Pancreas (tissue), 10 donors: ENCODE measurements at regions not wholly inside any gene's neighbourhood (a gene's known extent, or its start where the extent isn't known, plus 50 kb on each side); places are given as distances from the start of the nearest gene placed in this dataset.

Experiments
- ATAC-seq, 4 donors: fragments of 200-7000 bp; cut with Tn5 transposase; one replicate each; pipeline versions ENCODE4 v1.8.0 to v1.9.1; 2020; ENCODE audit warnings: mild to moderate bottlenecking in 4 of 4, moderate library complexity in 4 of 4
- DNase-seq, 6 donors: peaks; one replicate each; pipeline ENCODE4 v3.0.0-alpha.2; 2020
- FAIRE-seq: peaks from 2 replicates; lab custom pipeline; 2012; peaks lifted over from hg19 to GRCh38; lab: Jason Lieb, UNC
- H3K27ac ChIP-seq, 4 donors: fragments of 200-600 bp; sonication (generic); 1 replicate in 3 of 4; 2 replicates in 1 of 4; pipeline versions ENCODE4 v1.5.0 to v1.8.0; 2020
- H3K27me3 ChIP-seq, 4 donors: fragments of 200-600 bp; one replicate each; pipeline ENCODE4 v1.8.0; 2021
- H3K36me3 ChIP-seq, 3 donors: fragments of 200-600 bp; sonication (generic) in 1 of 3; one replicate each; pipeline versions ENCODE4 v1.5.0 to v1.8.0; 2020 to 2021
- H3K4me1 ChIP-seq, 3 donors: fragments of 200-600 bp; one replicate each; pipeline ENCODE4 v1.8.0; 2021
- H3K4me3 ChIP-seq, 4 donors: fragments of 200-600 bp; sonication (generic) in 2 of 4; one replicate each; pipeline versions ENCODE4 v1.5.0 to v1.8.0; 2020 to 2021
- H3K9me3 ChIP-seq, 4 donors: fragments of 200-600 bp; one replicate each; pipeline ENCODE4 v1.8.0; 2021
- CTCF ChIP-seq, 4 donors: fragments of 200-600 bp; sonication (generic) in 3 of 4; IDR thresholded peaks; one replicate each; pipeline versions ENCODE4 v1.5.0 to v1.8.0; 2021; ENCODE audit warnings: antibody characterized with exemption in 4 of 4
- WGBS, 2 donors: extraction: QIAGEN DNeasy Blood & Tissue Kit; methylation state at CpG; one replicate each; pipeline ENCODE4 v1.1.7; 2013; 5-methylcytosine and 5-hydroxymethylcytosine counted together
- intact Hi-C, 3 donors: fragments of 100-400 bp; cut with DNase I; formaldehyde crosslinking; loops; one replicate each; pipeline versions ENCODE4 v1.11.1 to v1.14.2; 2022
- donor health status: healthy with polysubstance abuse.
- donor health status: DM: no; HTN: no; CAD: no; lungs with moderate emphysema.
- donor health status: DM: no; HTN: no; CAD: no.
- donor health status: control.
- donor health status: control.
- donor health status: Bipolar disorder and iron deficiency.
- donor health status: DM: yes; HTN: yes; CAD: no.
- donor health status: DM: no; HTN: no; CAD: no.
- donor health status: DM: no; HTN: no; CAD: no.
- donor health status: DM: yes; HTN: yes; CAD: no.

GRCh38 chr10:63760708-63761047, 239.5 kb downstream of the REEP3 start:
- no peak for ATAC-seq
- FAIRE-seq: no peak
- no peak for DNase-seq
- Histone ChIP-seq H3K4me1 (no peaks in the 10 kb centered on the region), H3K9me3 (no peaks in the 10 kb centered on the region), H3K27ac (no peak overlapping the region), H3K36me3 (no peaks in the 10 kb centered on the region), H3K4me3 (no peak overlapping the region), H3K27me3 (no peaks in the 10 kb centered on the region)
- TF ChIP-seq CTCF (IDR thresholded peaks at IDR 0.05): no peak
- 66 to 90% methylated on average over 1 of the region's 1 CpG for WGBS, 2 donors
- intact Hi-C loops: no loop called here

- TF ChIP-seq CTCF (IDR thresholded peaks at IDR 0.05): no peak
- WGBS, 2 donors: 57 to 65% methylated on average over 2 of the region's 2 CpGs
- FAIRE-seq (no peak), ATAC-seq (no peak), DNase-seq (no peak)
- H3K4me3 ChIP-seq: no peak overlapping the region
- no peaks in the 10 kb centered on the region for H3K4me1 ChIP-seq
- no peaks in the 10 kb centered on the region for H3K27me3 ChIP-seq
- no peaks in the 10 kb centered on the region for H3K36me3 ChIP-seq
- no peak overlapping the region for H3K27ac ChIP-seq
- H3K9me3 ChIP-seq: no peaks in the 10 kb centered on the region
- intact Hi-C loops: no loop called here
These were observed 240.0 kb downstream of the REEP3 start for GRCh38 chr10:63761243-63761642.

- no peak for ATAC-seq
- H3K36me3 ChIP-seq: no peaks in the 10 kb centered on the region
- no peaks in the 10 kb centered on the region for H3K27me3 ChIP-seq
- no peak for DNase-seq
- no peaks in the 10 kb centered on the region for H3K4me1 ChIP-seq
- no peaks in the 10 kb centered on the region for H3K9me3 ChIP-seq
- no peak overlapping the region for H3K4me3 ChIP-seq
- H3K27ac ChIP-seq: no peak overlapping the region
- 61 to 70% methylated on average over 2 of the region's 2 CpGs for WGBS, 2 donors
- no peak for TF ChIP-seq CTCF (IDR thresholded peaks at IDR 0.05)
- intact Hi-C loops: no loop called here
- FAIRE-seq: no peak
These were observed 242.5 kb downstream of the REEP3 start for GRCh38 chr10:63763744-63764143.

GRCh38 chr10:63765126-63765525, 243.9 kb downstream of the REEP3 start:
- Histone ChIP-seq H3K27ac (no peak overlapping the region), H3K27me3 (no peaks in the 10 kb centered on the region), H3K36me3 (no peaks in the 10 kb centered on the region), H3K4me1 (no peaks in the 10 kb centered on the region), H3K4me3 (no peak overlapping the region), H3K9me3 (no peaks in the 10 kb centered on the region)
- no peak for TF ChIP-seq CTCF (IDR thresholded peaks at IDR 0.05)
- 92 to 96% methylated on average over 1 of the region's 1 CpG for WGBS, 2 donors
- FAIRE-seq: no peak
- DNase-seq: no peak
- ATAC-seq: no peak
- intact Hi-C loops: no loop called here

GRCh38 chr10:63766745-63767137, 245.5 kb downstream of the REEP3 start:
- ATAC-seq: no peak
- no peak for TF ChIP-seq CTCF (IDR thresholded peaks at IDR 0.05)

More at GRCh38 chr10:63766745-63767137, 245.5 kb downstream of the REEP3 start:
- Histone ChIP-seq H3K27me3 (no peaks in the 10 kb centered on the region), H3K36me3 (no peaks in the 10 kb centered on the region), H3K4me1 (no peaks in the 10 kb centered on the region), H3K4me3 (no peak overlapping the region), H3K9me3 (no peaks in the 10 kb centered on the region), H3K27ac (no peak overlapping the region)
- DNase-seq (no peak), FAIRE-seq (no peak)
- 60 to 70% methylated on average over 2 of the region's 2 CpGs for WGBS, 2 donors
- intact Hi-C loops: no loop called here
